HG03280 (cell line): ENCODE measurements at regions not wholly inside any gene's neighbourhood (a gene's known extent, or its start where the extent isn't known, plus 50 kb on each side); places are given as distances from the start of the nearest gene placed in this dataset.
"Not testable (repeated sequence)": the region's sequence is repeated elsewhere in the genome, so short reads cannot be mapped to it uniquely, and the experiment has no call there.

Experiments
- ATAC-seq: cut with Tn5 transposase; IDR thresholded peaks from one replicate; pipeline ENCODE4 v1.9.1; 2021; ENCODE audit warnings: mild to moderate bottlenecking, moderate library complexity; ENCODE audit not compliant: unreplicated experiment

- no peak for ATAC-seq
These were observed 90.3 kb downstream of the RPL27A start for GRCh38 chr11:8772571-8773519.

GRCh38 chr11:8773916-8774539 is 91.4 kb downstream of the RPL27A start:
- no peak for ATAC-seq

- not testable (repeated sequence) for ATAC-seq
These were observed 92.3 kb downstream of the RPL27A start for GRCh38 chr11:8774916-8775315.

GRCh38 chr11:8775332-8775731 is 92.7 kb downstream of the RPL27A start:
- ATAC-seq = no peak

GRCh38 chr11:8775734-8776133 is 93.1 kb downstream of the RPL27A start:
- ATAC-seq = no peak

GRCh38 chr11:8776209-8776608 is 93.6 kb downstream of the RPL27A start:
- no peak for ATAC-seq

GRCh38 chr11:8777907-8778767 is 95.5 kb downstream of the RPL27A start:
- ATAC-seq = no peak

GRCh38 chr11:8779107-8779506 is 96.5 kb downstream of the RPL27A start:
- ATAC-seq = no peak

- ATAC-seq = no peak
These were observed 97.1 kb downstream of the RPL27A start for GRCh38 chr11:8779732-8780131.

GRCh38 chr11:8784954-8785353 is 102.4 kb downstream of the RPL27A start:
- no peak for ATAC-seq

GRCh38 chr11:8785457-8785856 is 102.9 kb downstream of the RPL27A start:
- ATAC-seq = no peak

GRCh38 chr11:8785998-8786397 is 103.4 kb downstream of the RPL27A start:
- ATAC-seq = no peak

GRCh38 chr11:8786933-8787332 is 104.3 kb downstream of the RPL27A start:
- ATAC-seq = no peak

GRCh38 chr11:8787372-8787771 is 104.8 kb downstream of the RPL27A start:
- ATAC-seq = no peak

- no peak for ATAC-seq
These were observed 106.0 kb downstream of the RPL27A start for GRCh38 chr11:8788616-8789015.

GRCh38 chr11:8789864-8790263 is 107.3 kb downstream of the RPL27A start:
- no peak for ATAC-seq

- no peak for ATAC-seq
These were observed 108.4 kb downstream of the RPL27A start for GRCh38 chr11:8790968-8791367.

- no peak for ATAC-seq
These were observed 110.1 kb downstream of the RPL27A start for GRCh38 chr11:8792710-8793109.

- no peak for ATAC-seq
These were observed 110.7 kb downstream of the RPL27A start for GRCh38 chr11:8793114-8793777.

GRCh38 chr11:8794126-8794525 is 111.5 kb downstream of the RPL27A start:
- no peak for ATAC-seq

GRCh38 chr11:8794677-8795103 is 112.1 kb downstream of the RPL27A start:
- no peak for ATAC-seq
